Kidney (tissue), 13 donors: ENCODE measurements at regions not wholly inside any gene's neighbourhood (a gene's known extent, or its start where the extent isn't known, plus 50 kb on each side); places are given as distances from the start of the nearest gene placed in this dataset.

Experiments
- DNase-seq, 5 donors: peaks; one replicate each; pipeline ENCODE4 v3.0.0-alpha.2; 2013 to 2020
- FAIRE-seq: peaks from 2 replicates; lab custom pipeline; 2012; peaks lifted over from hg19 to GRCh38; lab: Jason Lieb, UNC
- H3K27ac ChIP-seq, 2 donors: one replicate each; pipeline ENCODE4 v1.7.0; 2013; ENCODE audit warnings: low read depth in 2 of 2, low read length in 2 of 2, inconsistent platforms in 1 of 2
- H3K27me3 ChIP-seq: one replicate; pipeline ENCODE4 v1.7.1; 2013; ENCODE audit warnings: low read length, inconsistent platforms; ENCODE audit not compliant: control insufficient read depth, insufficient read depth
- H3K36me3 ChIP-seq, 3 donors: one replicate each; pipeline versions ENCODE4 v1.7.0 to v1.7.1; 2013; ENCODE audit warnings: low read length in 3 of 3, control low read depth in 1 of 3, inconsistent platforms in 1 of 3; ENCODE audit not compliant: insufficient read depth in 3 of 3, control insufficient read depth in 2 of 3
- H3K4me1 ChIP-seq, 3 donors: one replicate each; pipeline versions ENCODE4 v1.7.0 to v1.7.1; 2013; ENCODE audit warnings: low read length in 3 of 3, inconsistent platforms in 1 of 3, low read depth in 1 of 3; ENCODE audit not compliant: control insufficient read depth in 2 of 3, insufficient read depth in 2 of 3
- H3K4me3 ChIP-seq, 3 donors: one replicate each; pipeline versions ENCODE4 v1.7.0 to v1.8.1; 2013; ENCODE audit warnings: low read length in 3 of 3, control low read depth in 1 of 3, inconsistent platforms in 1 of 3
- H3K9ac ChIP-seq, 3 donors: one replicate each; pipeline versions ENCODE4 v1.7.0 to v1.7.1; 2013; ENCODE audit warnings: low read length in 3 of 3, control low read depth in 1 of 3, inconsistent platforms in 1 of 3
- H3K9me3 ChIP-seq, 3 donors: one replicate each; pipeline versions ENCODE4 v1.7.0 to v1.7.1; 2013; ENCODE audit warnings: low read length in 3 of 3, control low read depth in 1 of 3, inconsistent platforms in 1 of 3; ENCODE audit not compliant: control insufficient read depth in 2 of 3, insufficient read depth in 1 of 3
- intact Hi-C: fragments of 100-400 bp; cut with DNase I; formaldehyde crosslinking; loops from one replicate; pipeline ENCODE4 v1.11.1; 2022
- TF ChIP-seq, protein P1 (sequence below): IDR thresholded peaks from 3 replicates; pipeline ENCODE4 v1.5.1; 2012; ENCODE audit warnings: mild to moderate bottlenecking, moderate library complexity, borderline replicate concordance; ENCODE audit not compliant: insufficient read depth; ENCODE audit errors: extremely low read depth
- donor health status: control.
- donor health status: control.
- donor health status: control.
- donor health status: control.
- donor health status: control.
- donor health status: DM: yes; HTN: yes; CAD: no.
- donor health status: Normal renal cell carcinoma (clear cell type).

DNA sequence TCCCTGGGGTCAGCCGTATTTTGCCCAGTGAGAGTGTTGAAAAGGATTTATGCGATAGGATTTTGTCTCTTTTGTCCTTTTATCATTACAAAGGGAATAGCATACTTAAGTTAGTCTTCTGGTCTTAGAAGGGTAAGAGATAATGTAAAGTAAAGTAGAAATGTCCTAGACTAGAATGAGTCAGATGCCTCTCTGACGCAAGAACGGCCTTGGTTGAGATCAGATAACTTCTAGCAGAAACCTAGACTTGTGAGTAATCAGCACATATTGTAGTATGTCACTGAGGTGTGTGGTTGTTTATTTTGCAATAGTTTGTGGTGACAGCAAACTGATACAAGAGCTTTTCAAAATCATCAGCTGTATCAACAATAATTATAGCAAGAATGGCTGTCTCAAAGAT lies 866.1 kb downstream of the NSUN3 start:
- no peak for DNase-seq
- no peak overlapping the region for H3K9ac ChIP-seq

DNA sequence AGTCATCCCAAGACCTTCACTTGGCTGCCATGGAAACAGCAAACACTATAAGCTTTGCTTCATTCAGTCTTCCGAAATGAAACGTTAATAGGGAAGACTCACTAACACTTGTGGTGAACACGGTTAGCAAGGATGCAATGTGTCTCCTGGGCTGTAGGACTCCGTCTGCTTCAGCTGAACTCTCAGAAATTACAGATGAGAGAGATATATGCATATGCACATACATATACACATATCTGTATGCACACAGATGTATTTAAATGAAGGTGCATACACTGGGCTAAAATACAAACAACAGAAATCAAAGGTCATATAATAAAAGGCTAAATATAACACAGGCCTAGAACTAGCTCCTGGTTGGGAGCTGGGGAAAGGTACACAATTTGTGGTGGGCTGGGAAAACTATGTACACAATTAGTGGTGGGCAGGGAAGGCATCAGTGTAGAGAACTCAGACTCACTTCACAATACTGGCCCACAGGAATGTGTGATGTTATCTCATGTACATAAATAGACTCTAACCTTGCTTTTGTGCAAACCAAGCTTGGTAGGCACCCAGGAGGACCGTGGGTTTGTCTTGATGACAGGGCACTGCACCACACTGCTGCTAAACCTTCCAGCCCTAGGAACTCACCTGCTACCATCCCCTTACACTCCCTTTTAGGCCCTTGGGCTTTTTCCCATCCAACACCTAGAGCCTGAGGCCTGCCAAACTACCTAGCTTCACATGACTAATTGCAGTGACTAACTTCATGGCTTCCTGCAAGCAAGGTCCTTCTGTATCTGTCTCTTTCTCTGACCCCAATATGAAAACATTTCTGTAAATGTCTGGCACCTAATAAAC lies 873.1 kb downstream of the NSUN3 start:
- Histone ChIP-seq H3K4me3 (no peak overlapping the region), H3K4me1 (no peaks in the 10 kb centered on the region), H3K9me3 (no peaks in the 10 kb centered on the region), H3K27ac (no peak overlapping the region), H3K9ac (no peak overlapping the region), H3K36me3 (no peaks in the 10 kb centered on the region), H3K27me3 (no peaks in the 10 kb centered on the region)
- intact Hi-C loops: no loop called here
- FAIRE-seq (no peak), DNase-seq (no peak)
- TF ChIP-seq, protein P1, sequence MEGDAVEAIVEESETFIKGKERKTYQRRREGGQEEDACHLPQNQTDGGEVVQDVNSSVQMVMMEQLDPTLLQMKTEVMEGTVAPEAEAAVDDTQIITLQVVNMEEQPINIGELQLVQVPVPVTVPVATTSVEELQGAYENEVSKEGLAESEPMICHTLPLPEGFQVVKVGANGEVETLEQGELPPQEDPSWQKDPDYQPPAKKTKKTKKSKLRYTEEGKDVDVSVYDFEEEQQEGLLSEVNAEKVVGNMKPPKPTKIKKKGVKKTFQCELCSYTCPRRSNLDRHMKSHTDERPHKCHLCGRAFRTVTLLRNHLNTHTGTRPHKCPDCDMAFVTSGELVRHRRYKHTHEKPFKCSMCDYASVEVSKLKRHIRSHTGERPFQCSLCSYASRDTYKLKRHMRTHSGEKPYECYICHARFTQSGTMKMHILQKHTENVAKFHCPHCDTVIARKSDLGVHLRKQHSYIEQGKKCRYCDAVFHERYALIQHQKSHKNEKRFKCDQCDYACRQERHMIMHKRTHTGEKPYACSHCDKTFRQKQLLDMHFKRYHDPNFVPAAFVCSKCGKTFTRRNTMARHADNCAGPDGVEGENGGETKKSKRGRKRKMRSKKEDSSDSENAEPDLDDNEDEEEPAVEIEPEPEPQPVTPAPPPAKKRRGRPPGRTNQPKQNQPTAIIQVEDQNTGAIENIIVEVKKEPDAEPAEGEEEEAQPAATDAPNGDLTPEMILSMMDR: no peak

More for the DNA sequence above, 866.1 kb downstream of the NSUN3 start:
- H3K36me3 ChIP-seq: no peaks in the 10 kb centered on the region
- no peaks in the 10 kb centered on the region for H3K27me3 ChIP-seq
- H3K4me1 ChIP-seq: no peaks in the 10 kb centered on the region
- intact Hi-C loops: no loop called here
- H3K9me3 ChIP-seq: no peaks in the 10 kb centered on the region
- H3K27ac ChIP-seq: no peak overlapping the region
- FAIRE-seq: no peak
- TF ChIP-seq, protein P1: no peak
- no peak overlapping the region for H3K4me3 ChIP-seq

DNA sequence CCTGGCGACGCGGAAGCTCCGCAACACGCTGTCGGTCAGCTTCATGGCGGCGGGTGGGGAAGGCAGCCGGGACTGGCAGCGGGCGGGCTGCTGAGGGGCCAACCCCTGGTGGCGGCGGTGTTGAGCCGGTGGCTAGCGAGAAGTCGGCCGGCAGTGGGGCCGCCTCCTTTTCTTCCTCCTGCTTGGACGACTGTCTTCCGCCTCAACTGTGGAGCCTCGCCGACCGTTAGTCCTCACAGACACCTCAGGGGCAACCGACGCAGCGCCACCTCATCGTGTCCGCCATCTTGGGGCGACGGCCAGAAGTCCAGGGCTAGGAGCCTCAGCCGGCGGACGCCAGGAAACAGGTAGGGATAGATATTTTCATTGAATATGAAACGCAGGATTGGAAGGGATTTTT lies 875.1 kb downstream of the NSUN3 start:
- DNase-seq (peak in 1 of 5 donors; percentile 67), FAIRE-seq (no peak)
- Histone ChIP-seq H3K27ac (no peak overlapping the region), H3K9ac (no peak overlapping the region), H3K36me3 (no peaks in the 10 kb centered on the region), H3K4me3 (no peak overlapping the region), H3K4me1 (no peaks in the 10 kb centered on the region), H3K27me3 (no peaks in the 10 kb centered on the region), H3K9me3 (no peaks in the 10 kb centered on the region)
- TF ChIP-seq, protein P1: no peak
- intact Hi-C loops: no loop called here

DNA sequence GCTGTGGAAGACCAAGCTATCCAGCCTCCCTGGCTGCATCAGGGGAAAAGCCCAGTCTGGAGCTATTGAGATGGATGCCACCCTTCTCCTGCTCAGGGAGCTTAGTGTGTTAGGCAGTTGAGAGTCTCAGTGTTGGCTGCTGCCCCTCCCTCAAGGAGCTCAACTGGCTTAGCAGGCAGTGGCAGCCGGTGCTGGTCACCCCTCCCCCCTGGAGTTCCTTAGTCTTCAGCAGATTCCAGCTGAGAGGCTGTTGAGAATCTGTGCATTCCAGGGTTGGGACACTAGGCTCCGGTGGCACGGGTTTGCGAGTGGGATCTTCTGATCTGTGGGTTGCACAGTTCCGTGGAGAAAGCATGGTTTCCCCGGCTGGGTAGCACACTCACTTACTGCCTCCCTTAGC lies 883.8 kb downstream of the NSUN3 start:
- no peak for DNase-seq
- Histone ChIP-seq H3K9ac (no peak overlapping the region), H3K4me3 (no peak overlapping the region), H3K36me3 (no peaks in the 10 kb centered on the region), H3K4me1 (no peaks in the 10 kb centered on the region), H3K9me3 (no peaks in the 10 kb centered on the region), H3K27ac (no peak overlapping the region), H3K27me3 (no peaks in the 10 kb centered on the region)
- no peak for FAIRE-seq
- intact Hi-C loops: no loop called here
- TF ChIP-seq, protein P1: no peak
